Type B pancreatic cell (in vitro differentiated cells): ENCODE measurements at regions not wholly inside any gene's neighbourhood (a gene's known extent, or its start where the extent isn't known, plus 50 kb on each side); places are given as distances from the start of the nearest gene placed in this dataset.
A peak's percentile ranks its signal among the peaks of the same experiment; 100 is the strongest.

ENCODE experiments used
- DNase-seq: peaks from one replicate; pipeline ENCODE4 v3.0.0; 2021; ENCODE audit warnings: mixed read lengths; ENCODE audit not compliant: unreplicated experiment; ENCODE audit errors: extremely low spot score
- H3K27ac Mint-ChIP-seq: 2 replicates; pipeline ENCODE4 v1.8.0; 2021; ENCODE audit warnings: mild to moderate bottlenecking, mixed read lengths
- H3K27me3 Mint-ChIP-seq: 2 replicates; pipeline ENCODE4 v1.8.0; 2021; ENCODE audit warnings: mixed read lengths
- H3K36me3 Mint-ChIP-seq: 2 replicates; pipeline ENCODE4 v1.8.0; 2021; ENCODE audit warnings: mixed read lengths
- H3K4me1 Mint-ChIP-seq: one replicate; pipeline ENCODE4 v1.8.0; 2021; ENCODE audit warnings: mixed read lengths; ENCODE audit not compliant: unreplicated experiment
- H3K4me3 Mint-ChIP-seq: 2 replicates; pipeline ENCODE4 v1.8.0; 2021; ENCODE audit warnings: mild to moderate bottlenecking, mixed read lengths
- H3K9me3 Mint-ChIP-seq: 2 replicates; pipeline ENCODE4 v1.8.0; 2021; ENCODE audit warnings: mixed read lengths
- CTCF ChIP-seq: fragments of 200-600 bp; sonication (generic); conservative IDR thresholded peaks from 2 replicates; pipeline ENCODE4 v1.5.0; 2021; ENCODE audit warnings: antibody characterized with exemption, mild to moderate bottlenecking

- Mint-ChIP-seq H3K4me1 (no peaks in the 10 kb centered on the region), H3K9me3 (no peaks in the 10 kb centered on the region), H3K27me3 (peaks cover 61% of the 10 kb centered on the region), H3K4me3 (peak overlapping the region; percentile 80), H3K36me3 (no peaks in the 10 kb centered on the region), H3K27ac (no peak overlapping the region)
- peak; percentile 79 for DNase-seq
- peak; percentile 82 for TF ChIP-seq CTCF
Measured at GRCh38 chr12:107912421-107913004, 138.0 kb downstream of the ASCL4 start.

DNA sequence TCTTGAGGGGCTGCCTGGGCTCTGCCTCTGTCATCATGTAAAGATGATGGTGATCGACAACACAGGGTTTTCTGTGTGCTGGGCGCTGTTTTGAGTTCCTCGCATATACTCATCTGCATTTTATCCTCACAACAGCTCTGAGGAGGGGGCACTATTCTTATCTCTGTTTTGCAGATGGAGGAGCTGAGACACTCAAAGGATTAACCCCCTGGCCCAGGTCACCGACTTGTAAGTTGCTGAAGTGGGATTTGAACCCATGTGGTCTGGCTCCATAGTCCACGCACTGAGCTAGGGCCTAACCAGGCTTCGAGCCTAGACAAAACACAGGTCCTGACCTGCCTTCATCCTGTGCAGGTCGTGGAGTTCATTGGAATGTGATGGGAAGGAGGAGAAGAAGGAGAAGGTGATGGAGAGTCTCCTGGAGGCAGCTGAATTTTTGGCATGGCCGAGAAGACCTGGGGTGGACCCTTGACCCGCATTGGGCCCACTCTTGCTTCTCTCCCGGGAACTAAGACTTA, 140.0 kb downstream of the ASCL4 start:
- no peak for TF ChIP-seq CTCF
- Mint-ChIP-seq H3K27ac (no peak overlapping the region), H3K4me1 (peaks cover 4% of the 10 kb centered on the region), H3K4me3 (no peak overlapping the region), H3K9me3 (no peaks in the 10 kb centered on the region), H3K36me3 (no peaks in the 10 kb centered on the region), H3K27me3 (peaks cover 52% of the 10 kb centered on the region)
- no peak for DNase-seq

DNA sequence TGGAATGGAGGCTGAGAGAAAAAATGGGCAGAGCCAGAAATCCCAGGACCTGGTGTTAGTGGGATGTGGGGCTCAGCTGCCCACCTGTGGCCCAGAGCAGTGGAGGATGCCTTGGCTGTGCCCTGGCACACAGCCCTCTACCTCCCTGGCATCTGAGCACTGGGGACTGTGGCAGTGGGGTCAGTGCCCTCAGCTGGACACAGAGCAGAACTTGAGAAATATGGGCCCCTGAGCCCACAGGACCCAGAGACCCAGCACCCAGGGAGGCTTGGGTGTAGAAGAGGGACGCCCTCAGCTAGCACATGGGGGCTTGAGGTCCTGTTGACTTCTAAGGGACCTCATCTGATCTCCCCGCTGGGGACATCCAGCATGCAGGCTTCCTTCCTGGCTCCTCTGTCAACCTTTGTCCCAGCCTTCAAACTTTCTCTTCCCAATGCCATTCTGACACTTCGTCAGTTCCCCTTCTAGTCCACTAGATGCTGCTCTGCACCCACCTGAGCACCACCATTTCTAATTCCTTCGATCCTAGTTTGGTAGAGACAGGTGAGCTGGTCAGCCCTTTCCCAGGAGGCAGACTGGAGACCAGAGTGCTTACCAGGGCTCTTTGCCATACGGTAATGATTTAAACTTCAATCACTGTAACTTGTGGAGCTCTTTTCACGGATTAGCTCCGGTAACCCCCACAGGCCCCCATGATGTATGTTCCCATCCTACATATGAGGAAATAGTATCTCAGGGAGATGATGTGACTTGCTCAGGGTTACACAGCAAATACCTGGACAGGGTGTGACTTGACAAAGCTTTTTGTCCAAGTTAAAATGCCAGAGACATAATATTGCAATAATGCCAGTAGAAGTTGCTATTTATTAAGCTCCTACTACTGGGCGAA, 143.7 kb downstream of the ASCL4 start:
- Mint-ChIP-seq H3K36me3 (no peaks in the 10 kb centered on the region), H3K4me1 (peaks cover 4% of the 10 kb centered on the region), H3K27me3 (peaks cover 49% of the 10 kb centered on the region), H3K4me3 (peak overlapping the region; percentile 60), H3K9me3 (no peaks in the 10 kb centered on the region), H3K27ac (peak overlapping the region; percentile 93)
- DNase-seq, result no peak
- peak; percentile 77 for TF ChIP-seq CTCF

- H3K27ac Mint-ChIP-seq, result no peak overlapping the region
- H3K4me1 Mint-ChIP-seq, result peaks cover 4% of the 10 kb centered on the region
- no peaks in the 10 kb centered on the region for H3K9me3 Mint-ChIP-seq
- TF ChIP-seq CTCF, result no peak
- H3K27me3 Mint-ChIP-seq, result peaks cover 42% of the 10 kb centered on the region
- no peaks in the 10 kb centered on the region for H3K36me3 Mint-ChIP-seq
- no peak overlapping the region for H3K4me3 Mint-ChIP-seq
- no peak for DNase-seq
Measured at GRCh38 chr12:107921062-107921461, 146.6 kb downstream of the ASCL4 start.

- Mint-ChIP-seq H3K36me3 (no peaks in the 10 kb centered on the region), H3K9me3 (no peaks in the 10 kb centered on the region), H3K27me3 (peaks cover 51% of the 10 kb centered on the region), H3K4me1 (peaks cover 6% of the 10 kb centered on the region), H3K4me3 (no peak overlapping the region), H3K27ac (no peak overlapping the region)
- no peak for DNase-seq
- TF ChIP-seq CTCF, result no peak
Measured at GRCh38 chr12:107925125-107925524, 150.6 kb downstream of the ASCL4 start.
